ENCODE measurements at regions not wholly inside any gene's neighbourhood (a gene's known extent, or its start where the extent isn't known, plus 50 kb on each side); places are given as distances from the start of the nearest gene placed in this dataset.

GRCh38 chrX:98299785-98300184 is 1416.1 kb downstream of the RPA4 start:
- TF ChIP-seq CTCF (IDR thresholded peaks at IDR 0.05) (no peak), POLR2A (IDR thresholded peaks at IDR 0.05) (no peak), EP300 (IDR thresholded peaks at IDR 0.05) (no peak), POLR2AphosphoS5 (IDR thresholded peaks at IDR 0.05) (no peak)

Data from suprapubic skin (tissue), 4 donors.